ENCODE measurements at regions not wholly inside any gene's neighbourhood (a gene's known extent, or its start where the extent isn't known, plus 50 kb on each side); places are given as distances from the start of the nearest gene placed in this dataset.

DNA sequence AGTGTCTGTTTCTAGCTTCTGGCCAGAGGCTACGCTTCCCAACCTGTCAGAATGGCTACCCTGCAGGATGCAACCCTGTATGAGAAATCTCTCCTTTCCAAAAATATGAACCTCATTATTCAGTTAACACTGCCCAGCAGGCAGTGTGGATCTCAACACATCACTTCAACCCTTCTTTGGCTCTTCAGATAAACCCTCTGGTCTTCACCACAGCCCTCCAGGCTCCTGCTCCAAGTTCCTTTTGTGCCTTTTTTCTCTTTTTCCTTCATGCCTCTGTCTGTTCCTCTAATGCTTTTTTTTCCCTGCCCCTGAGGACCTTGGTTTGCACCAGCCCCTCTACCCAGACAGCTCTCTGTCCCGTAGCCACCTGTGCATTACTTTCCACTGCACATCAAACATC, 207.4 kb downstream of the MYLK4 start:
- no peak overlapping the region for H3K4me3 ChIP-seq (ENCODE audit: low read depth, low read length)
- no peak for DNase-seq (ENCODE audit: low read depth, low spot score)
- in situ Hi-C loops (cut with HindIII; ENCODE audit: low sequenced_read_pairs) = no loop called here
- TF ChIP-seq CTCF (IDR thresholded peaks at IDR 0.05; ENCODE audit: low read depth, low read length) = no peak

- no peak overlapping the region for H3K4me3 ChIP-seq (ENCODE audit: low read depth, low read length)
- DNase-seq (ENCODE audit: low read depth, low spot score) = peak; percentile 88
- TF ChIP-seq CTCF (IDR thresholded peaks at IDR 0.05; ENCODE audit: low read depth, low read length) = no peak
- in situ Hi-C loops (cut with HindIII; ENCODE audit: low sequenced_read_pairs) = no loop called here
These were observed 207.9 kb downstream of the MYLK4 start for GRCh38 chr6:2542858-2543218.

GRCh38 chr6:2542101-2542857, 208.4 kb downstream of the MYLK4 start:
- in situ Hi-C loops (cut with HindIII; ENCODE audit: low sequenced_read_pairs) = no loop called here
- DNase-seq (ENCODE audit: low read depth, low spot score) = no peak
- no peak overlapping the region for H3K4me3 ChIP-seq (ENCODE audit: low read depth, low read length)
- no peak for TF ChIP-seq CTCF (IDR thresholded peaks at IDR 0.05; ENCODE audit: low read depth, low read length)

GRCh38 chr6:2536451-2536850, 214.3 kb downstream of the MYLK4 start:
- no peak overlapping the region for H3K4me3 ChIP-seq (ENCODE audit: low read depth, low read length)
- no peak for TF ChIP-seq CTCF (IDR thresholded peaks at IDR 0.05; ENCODE audit: low read depth, low read length)
- in situ Hi-C loops (cut with HindIII; ENCODE audit: low sequenced_read_pairs) = no loop called here
- no peak for DNase-seq (ENCODE audit: low read depth, low spot score)

DNA sequence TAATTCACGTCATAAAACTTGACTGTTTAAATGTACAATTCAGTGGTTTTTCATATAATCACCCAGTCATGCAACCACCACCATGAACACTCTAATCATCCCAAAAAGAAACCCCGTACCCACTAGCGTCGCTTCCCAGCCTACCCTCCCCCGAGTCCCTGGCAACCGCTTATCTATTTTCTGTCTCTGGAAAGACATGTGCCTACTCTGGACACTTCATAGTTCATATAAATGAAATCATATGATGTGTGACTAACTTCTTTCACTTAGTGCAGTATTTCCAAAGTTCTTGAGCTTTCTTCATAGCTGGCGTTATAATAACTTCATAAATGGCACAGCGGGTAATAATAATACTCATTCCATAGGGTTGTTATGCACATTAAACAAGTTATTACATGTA, 215.2 kb downstream of the MYLK4 start:
- no peak for TF ChIP-seq CTCF (IDR thresholded peaks at IDR 0.05; ENCODE audit: low read depth, low read length)
- no peak for DNase-seq (ENCODE audit: low read depth, low spot score)
- in situ Hi-C loops (cut with HindIII; ENCODE audit: low sequenced_read_pairs) = no loop called here
- no peak overlapping the region for H3K4me3 ChIP-seq (ENCODE audit: low read depth, low read length)

GRCh38 chr6:2534406-2535042, 216.2 kb downstream of the MYLK4 start:
- peak; percentile 84 for DNase-seq (ENCODE audit: low read depth, low spot score)
- in situ Hi-C loops (cut with HindIII; ENCODE audit: low sequenced_read_pairs) = no loop called here
- TF ChIP-seq CTCF (IDR thresholded peaks at IDR 0.05; ENCODE audit: low read depth, low read length) = no peak
- no peak overlapping the region for H3K4me3 ChIP-seq (ENCODE audit: low read depth, low read length)
